A673 (cell line): ENCODE measurements at regions not wholly inside any gene's neighbourhood (a gene's known extent, or its start where the extent isn't known, plus 50 kb on each side); places are given as distances from the start of the nearest gene placed in this dataset.

ENCODE experiments used
- BruUV-seq: library from RNA; stranded (reverse); fragments of 400-500 nt; replicated peaks from 2 replicates; lab custom pipeline; 2021; lab: Mats Ljungman, UMichigan
- CTCF ChIA-PET: fragments of 300-600 bp; sonication (Branson Sonifier 250); formaldehyde crosslinking; loops from one replicate; lab custom pipeline; 2022; ENCODE audit warnings: antibody characterized with exemption; lab: Charles Lee
- POLR2A ChIA-PET: fragments of 300-600 bp; sonication (Branson Sonifier 250); formaldehyde crosslinking; loops from one replicate; lab custom pipeline; 2022; ENCODE audit warnings: antibody characterized with exemption; ENCODE audit not compliant: low non-redundant PET; lab: Charles Lee
- DNase-seq: peaks from one replicate; pipeline ENCODE4 v3.0.0-alpha.2; 2015; ENCODE audit warnings: low spot score
- H3K27ac ChIP-seq: fragments of 200-600 bp; sonication (generic); 2 replicates; pipeline ENCODE4 v1.5.1; 2016; ENCODE audit warnings: mixed run types, low read depth, mild to moderate bottlenecking, mixed read lengths, antibody characterized with exemption, low read length; ENCODE audit not compliant: poor library complexity, severe bottlenecking
- H3K27me3 ChIP-seq: fragments of 200-600 bp; sonication (generic); replicated peaks from 2 replicates; pipeline ENCODE4 v1.6.1; 2017; ENCODE audit warnings: mixed run types, low read depth, mild to moderate bottlenecking, mixed read lengths, antibody characterized with exemption, low read length; ENCODE audit not compliant: insufficient read depth, poor library complexity
- H3K36me3 ChIP-seq: fragments of 200-600 bp; sonication (generic); 2 replicates; pipeline ENCODE4 v1.6.1; 2016; ENCODE audit warnings: mixed run types, mild to moderate bottlenecking, mixed read lengths, antibody characterized with exemption, low read length; ENCODE audit not compliant: insufficient read depth, poor library complexity, severe bottlenecking
- H3K4me1 ChIP-seq: fragments of 200-600 bp; sonication (generic); 2 replicates; pipeline ENCODE4 v1.6.1; 2017; ENCODE audit warnings: mixed run types, mild to moderate bottlenecking, mixed read lengths, antibody characterized with exemption, low read length; ENCODE audit not compliant: insufficient read depth, poor library complexity, severe bottlenecking
- H3K4me3 ChIP-seq: fragments of 200-600 bp; sonication (generic); 2 replicates; pipeline ENCODE4 v1.5.1; 2016; ENCODE audit warnings: low read depth, mixed run types, mild to moderate bottlenecking, mixed read lengths, low read length; ENCODE audit not compliant: poor library complexity, severe bottlenecking
- H3K9me3 ChIP-seq: fragments of 200-600 bp; sonication (generic); 2 replicates; pipeline ENCODE4 v1.6.1; 2016; ENCODE audit warnings: mixed run types, low read depth, mild to moderate bottlenecking, mixed read lengths, antibody characterized with exemption, low read length; ENCODE audit not compliant: poor library complexity, severe bottlenecking
- EZH2 ChIP-seq: fragments of 200-600 bp; sonication (generic); IDR thresholded peaks from 2 replicates; pipeline ENCODE4 v1.6.1; 2017; ENCODE audit warnings: borderline replicate concordance, low read depth, mild to moderate bottlenecking, mixed read lengths, antibody characterized with exemption, low read length; ENCODE audit not compliant: poor library complexity, severe bottlenecking
- intact Hi-C: fragments of 100-400 bp; cut with micrococcal nuclease; formaldehyde crosslinking; loops from one replicate; pipeline ENCODE4 v1.10.0; 2022; ENCODE audit not compliant: unreplicated experiment
- TF ChIP-seq, protein P1 (sequence below): fragments of 300-800, 200-600 bp; sonication (generic); conservative IDR thresholded peaks from 2 replicates; pipeline ENCODE4 v1.5.1; 2017; ENCODE audit warnings: low read depth, mild to moderate bottlenecking, antibody characterized with exemption, low read length, moderate library complexity, mixed read lengths

DNA sequence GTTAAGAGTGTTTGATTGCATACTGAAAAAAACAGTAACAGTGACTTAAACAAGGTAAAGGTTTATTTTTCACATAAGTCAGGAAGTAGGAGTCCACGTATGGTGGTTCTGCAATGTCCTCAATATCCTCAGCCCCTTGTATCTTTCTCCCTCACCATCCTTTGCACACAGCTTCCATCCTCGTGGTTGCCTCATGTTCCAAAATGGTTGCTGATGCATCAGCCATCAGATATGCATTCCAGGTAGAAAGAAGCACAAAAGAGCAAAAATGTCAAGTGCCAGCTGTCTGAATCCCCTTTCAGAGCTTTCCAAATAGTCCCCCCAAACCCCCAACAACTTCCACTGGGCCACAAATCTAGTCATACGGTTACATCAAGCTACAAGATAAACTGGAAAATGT is 138.1 kb downstream of the SYF2 start:
- no peak for TF ChIP-seq EZH2
- TF ChIP-seq, protein P1, sequence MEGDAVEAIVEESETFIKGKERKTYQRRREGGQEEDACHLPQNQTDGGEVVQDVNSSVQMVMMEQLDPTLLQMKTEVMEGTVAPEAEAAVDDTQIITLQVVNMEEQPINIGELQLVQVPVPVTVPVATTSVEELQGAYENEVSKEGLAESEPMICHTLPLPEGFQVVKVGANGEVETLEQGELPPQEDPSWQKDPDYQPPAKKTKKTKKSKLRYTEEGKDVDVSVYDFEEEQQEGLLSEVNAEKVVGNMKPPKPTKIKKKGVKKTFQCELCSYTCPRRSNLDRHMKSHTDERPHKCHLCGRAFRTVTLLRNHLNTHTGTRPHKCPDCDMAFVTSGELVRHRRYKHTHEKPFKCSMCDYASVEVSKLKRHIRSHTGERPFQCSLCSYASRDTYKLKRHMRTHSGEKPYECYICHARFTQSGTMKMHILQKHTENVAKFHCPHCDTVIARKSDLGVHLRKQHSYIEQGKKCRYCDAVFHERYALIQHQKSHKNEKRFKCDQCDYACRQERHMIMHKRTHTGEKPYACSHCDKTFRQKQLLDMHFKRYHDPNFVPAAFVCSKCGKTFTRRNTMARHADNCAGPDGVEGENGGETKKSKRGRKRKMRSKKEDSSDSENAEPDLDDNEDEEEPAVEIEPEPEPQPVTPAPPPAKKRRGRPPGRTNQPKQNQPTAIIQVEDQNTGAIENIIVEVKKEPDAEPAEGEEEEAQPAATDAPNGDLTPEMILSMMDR: no peak
- no TSS peak for BruUV-seq
- Histone ChIP-seq H3K9me3 (no peaks in the 10 kb centered on the region), H3K4me1 (no peaks in the 10 kb centered on the region), H3K36me3 (no peaks in the 10 kb centered on the region), H3K4me3 (no peak overlapping the region), H3K27ac (no peak overlapping the region), H3K27me3 (no peaks in the 10 kb centered on the region)
- no peak for DNase-seq
- ChIA-PET POLR2A (no interaction called here), CTCF (no interaction called here)
- intact Hi-C loops: no loop called here

- DNase-seq: no peak
- Histone ChIP-seq H3K9me3 (no peaks in the 10 kb centered on the region), H3K4me1 (no peaks in the 10 kb centered on the region), H3K4me3 (no peak overlapping the region), H3K27ac (no peak overlapping the region), H3K36me3 (no peaks in the 10 kb centered on the region), H3K27me3 (no peaks in the 10 kb centered on the region)
- BruUV-seq: no TSS peak
- TF ChIP-seq, protein P1: no peak
- no peak for TF ChIP-seq EZH2
- intact Hi-C loops: no loop called here
- ChIA-PET CTCF (no interaction called here), POLR2A (interaction anchor here (0.7 kb wide), 1 partner anchor 10 kb away, joined by 11 read pairs; no protein-coding TSS in a partner anchor)
These were observed 140.6 kb downstream of the SYF2 start for GRCh38 chr1:25091658-25092057.

DNA sequence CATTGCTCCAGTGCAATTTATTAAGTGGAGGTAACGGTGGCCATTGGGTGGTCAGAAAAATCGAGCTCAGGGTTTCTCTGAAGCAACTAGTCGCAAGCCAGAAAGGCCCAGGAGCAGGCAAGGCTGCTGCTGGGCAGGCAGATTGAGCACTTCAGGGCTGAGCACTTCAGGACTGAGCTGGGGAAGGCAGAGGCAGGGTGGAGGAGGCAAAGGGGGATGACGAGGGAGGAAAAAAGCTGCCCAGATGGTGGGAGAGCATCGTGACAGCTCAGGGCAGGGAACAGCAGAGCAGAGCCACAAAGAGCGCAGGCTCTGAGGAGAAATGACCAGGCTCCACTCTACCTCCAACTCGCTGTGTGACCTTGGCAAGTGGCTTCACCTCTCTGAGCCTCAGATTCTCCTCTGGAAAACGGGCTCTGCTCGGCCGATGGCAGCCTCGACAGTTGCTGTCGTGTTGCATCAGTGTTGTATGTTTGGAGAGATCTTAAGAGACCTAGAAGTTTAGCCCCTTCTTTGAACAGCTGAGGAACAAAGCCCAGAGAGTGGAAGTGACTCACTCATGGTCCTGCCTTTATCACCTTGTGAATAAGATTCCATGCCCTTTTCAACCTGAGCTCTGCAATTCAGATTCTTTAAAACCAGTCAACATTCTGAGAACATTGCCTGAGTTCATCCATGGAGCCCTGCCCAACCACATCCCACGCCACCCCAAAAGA is 141.4 kb downstream of the SYF2 start:
- ChIA-PET POLR2A (no interaction called here), CTCF (no interaction called here)
- no peak overlapping the region for H3K27ac ChIP-seq
- H3K27me3 ChIP-seq: no peaks in the 10 kb centered on the region
- no peaks in the 10 kb centered on the region for H3K36me3 ChIP-seq
- no peak for DNase-seq
- TF ChIP-seq, protein P1: no peak
- TF ChIP-seq EZH2: no peak
- H3K4me1 ChIP-seq: no peaks in the 10 kb centered on the region
- H3K9me3 ChIP-seq: no peaks in the 10 kb centered on the region
- H3K4me3 ChIP-seq: no peak overlapping the region
- intact Hi-C loops: no loop called here
- BruUV-seq: no TSS peak
